ENCODE measurements at regions not wholly inside any gene's neighbourhood (a gene's known extent, or its start where the extent isn't known, plus 50 kb on each side); places are given as distances from the start of the nearest gene placed in this dataset.

DNA sequence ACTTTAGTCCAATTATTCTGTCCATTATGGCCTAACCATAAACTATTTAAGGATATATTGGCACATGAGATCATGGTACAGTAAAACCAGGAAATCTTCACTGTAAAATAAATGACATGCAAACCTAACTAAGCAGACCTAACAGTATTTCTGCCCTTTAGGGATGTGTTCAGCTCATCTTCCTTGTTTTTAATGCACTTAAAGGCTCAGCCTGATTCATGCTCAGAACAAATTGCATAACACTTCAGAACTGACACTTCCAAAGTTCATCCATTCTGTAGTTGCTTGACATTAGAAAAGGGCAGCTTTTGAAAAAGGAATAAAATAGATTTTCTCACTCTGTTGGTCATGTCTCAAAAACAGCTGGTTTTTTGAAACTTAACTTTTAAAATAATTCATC is 708.5 kb downstream of the C12orf50 start:
- CTCF ChIA-PET = interaction anchor here (0.5 kb wide), 1 partner anchor 55 kb away, joined by 3 read pairs; no protein-coding TSS in a partner anchor
- Mint-ChIP-seq H3K9me3 (ENCODE audit: insufficient read depth) (no peaks in the 10 kb centered on the region), H3K27ac (no peak overlapping the region), H3K27me3 (no peaks in the 10 kb centered on the region), H3K4me1 (peaks cover 3% of the 10 kb centered on the region), H3K4me3 (no peak overlapping the region)
- H3K4me3 ChIP-seq (ENCODE audit: control extremely low read depth in 1 of 5, extremely low read depth in 1 of 5, insufficient read depth in 1 of 5, low read depth in 2 of 5, low read length in 4 of 5) = no peak overlapping the region
- POLR2A ChIA-PET = no interaction called here
- no peak for DNase-seq
- no peaks in the 10 kb centered on the region for H3K79me2 ChIP-seq (ENCODE audit: control insufficient read depth, insufficient read depth, low read length)
- intact Hi-C loops (cut with micrococcal nuclease) = no loop called here
- H4K20me1 ChIP-seq (ENCODE audit: control insufficient read depth, insufficient read depth, low read length, poor library complexity, severe bottlenecking) = no peaks in the 10 kb centered on the region
- no peaks in the 10 kb centered on the region for H3K36me3 ChIP-seq (replicated peaks in 1 of 2; ENCODE audit: control extremely low read depth in 1 of 2, control insufficient read depth in 1 of 2, extremely low read depth in 1 of 2, insufficient read depth in 2 of 2, low read length in 1 of 2)
- no peak for ATAC-seq (ENCODE audit: low read depth)
- H3K27ac ChIP-seq (ENCODE audit: low read length in 2 of 2) = no peak overlapping the region
- H2AFZ ChIP-seq (ENCODE audit: insufficient read depth, low read depth, low read length, poor library complexity, severe bottlenecking) = no peak overlapping the region
- no peaks in the 10 kb centered on the region for H3K9me3 ChIP-seq (ENCODE audit: control extremely low read depth in 1 of 3, control insufficient read depth in 2 of 3, insufficient read depth in 1 of 3, low read length in 2 of 3)
- peaks cover 0 to 7% of the 10 kb centered on the region in 2 donors for H3K4me1 ChIP-seq (ENCODE audit: control insufficient read depth in 2 of 2, insufficient read depth in 2 of 2, low read length in 2 of 2)
- H3K9ac ChIP-seq (ENCODE audit: low read length) = no peak overlapping the region
- H3K4me2 ChIP-seq (replicated peaks; ENCODE audit: low read depth, low read length, poor library complexity, severe bottlenecking) = no peak overlapping the region
- TF ChIP-seq, protein P1, sequence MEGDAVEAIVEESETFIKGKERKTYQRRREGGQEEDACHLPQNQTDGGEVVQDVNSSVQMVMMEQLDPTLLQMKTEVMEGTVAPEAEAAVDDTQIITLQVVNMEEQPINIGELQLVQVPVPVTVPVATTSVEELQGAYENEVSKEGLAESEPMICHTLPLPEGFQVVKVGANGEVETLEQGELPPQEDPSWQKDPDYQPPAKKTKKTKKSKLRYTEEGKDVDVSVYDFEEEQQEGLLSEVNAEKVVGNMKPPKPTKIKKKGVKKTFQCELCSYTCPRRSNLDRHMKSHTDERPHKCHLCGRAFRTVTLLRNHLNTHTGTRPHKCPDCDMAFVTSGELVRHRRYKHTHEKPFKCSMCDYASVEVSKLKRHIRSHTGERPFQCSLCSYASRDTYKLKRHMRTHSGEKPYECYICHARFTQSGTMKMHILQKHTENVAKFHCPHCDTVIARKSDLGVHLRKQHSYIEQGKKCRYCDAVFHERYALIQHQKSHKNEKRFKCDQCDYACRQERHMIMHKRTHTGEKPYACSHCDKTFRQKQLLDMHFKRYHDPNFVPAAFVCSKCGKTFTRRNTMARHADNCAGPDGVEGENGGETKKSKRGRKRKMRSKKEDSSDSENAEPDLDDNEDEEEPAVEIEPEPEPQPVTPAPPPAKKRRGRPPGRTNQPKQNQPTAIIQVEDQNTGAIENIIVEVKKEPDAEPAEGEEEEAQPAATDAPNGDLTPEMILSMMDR (IDR thresholded peaks at IDR 0.05) = no peak
- no peak for TF ChIP-seq EZH2 (IDR thresholded peaks at IDR 0.05; ENCODE audit: borderline replicate concordance, insufficient read depth, low read depth, low read length, poor library complexity, severe bottlenecking)
- no peaks in the 10 kb centered on the region for H3K27me3 ChIP-seq (replicated peaks in 1 of 4; ENCODE audit: control extremely low read depth in 1 of 4, control insufficient read depth in 3 of 4, insufficient read depth in 4 of 4, low read length in 3 of 4)

DNA sequence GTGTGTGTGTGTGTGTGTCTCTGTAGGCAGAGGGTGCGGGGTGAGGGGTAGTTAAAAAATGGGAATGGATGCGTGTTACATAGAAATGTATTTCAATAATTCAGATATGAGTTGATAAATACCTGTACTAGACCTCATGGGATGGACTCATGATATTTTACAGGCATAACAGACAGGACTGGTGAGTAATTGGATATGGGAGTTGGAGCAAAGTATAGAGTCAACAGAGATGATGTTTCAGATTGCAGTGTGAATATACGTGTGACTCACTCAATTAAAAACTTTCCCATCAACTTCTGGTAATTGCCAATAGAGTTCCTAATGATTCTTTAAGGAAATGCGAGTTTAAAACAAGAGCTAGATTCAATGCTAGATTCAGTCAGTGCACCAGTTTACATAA is 711.9 kb downstream of the C12orf50 start:
- CTCF ChIA-PET = no interaction called here
- 100% methylated on average over 1 of the region's 4 CpGs for WGBS (ENCODE audit: insufficient coverage)
- no peaks in the 10 kb centered on the region for H3K27me3 ChIP-seq (replicated peaks in 1 of 4; ENCODE audit: control extremely low read depth in 1 of 4, control insufficient read depth in 3 of 4, insufficient read depth in 4 of 4, low read length in 3 of 4)

More for the DNA sequence above, 711.9 kb downstream of the C12orf50 start:
- H3K4me2 ChIP-seq (replicated peaks; ENCODE audit: low read depth, low read length, poor library complexity, severe bottlenecking) = no peak overlapping the region
- POLR2A ChIA-PET = no interaction called here
- no peak overlapping the region for H3K4me3 ChIP-seq (ENCODE audit: control extremely low read depth in 1 of 5, extremely low read depth in 1 of 5, insufficient read depth in 1 of 5, low read depth in 2 of 5, low read length in 4 of 5)
- no peak overlapping the region for H3K27ac Mint-ChIP-seq
- ATAC-seq (ENCODE audit: low read depth) (no peak), DNase-seq (no peak)
- no peak overlapping the region for H2AFZ ChIP-seq (ENCODE audit: insufficient read depth, low read depth, low read length, poor library complexity, severe bottlenecking)
- intact Hi-C loops (cut with micrococcal nuclease) = no loop called here
- peaks cover 7% of the 10 kb centered on the region for H3K4me1 Mint-ChIP-seq
- no peak overlapping the region for H3K27ac ChIP-seq (ENCODE audit: low read length in 2 of 2)
- no peaks in the 10 kb centered on the region for H3K9me3 Mint-ChIP-seq (ENCODE audit: insufficient read depth)
- no peak overlapping the region for H3K4me3 Mint-ChIP-seq
- H3K27me3 Mint-ChIP-seq = no peaks in the 10 kb centered on the region
- H3K79me2 ChIP-seq (ENCODE audit: control insufficient read depth, insufficient read depth, low read length) = no peaks in the 10 kb centered on the region
- H3K4me1 ChIP-seq (ENCODE audit: control insufficient read depth in 2 of 2, insufficient read depth in 2 of 2, low read length in 2 of 2) = peaks cover 11 to 12% of the 10 kb centered on the region in 2 donors
- TF ChIP-seq, protein P1 (IDR thresholded peaks at IDR 0.05) = no peak
- no peak for TF ChIP-seq EZH2 (IDR thresholded peaks at IDR 0.05; ENCODE audit: borderline replicate concordance, insufficient read depth, low read depth, low read length, poor library complexity, severe bottlenecking)
- no peaks in the 10 kb centered on the region for H3K36me3 ChIP-seq (replicated peaks in 1 of 2; ENCODE audit: control extremely low read depth in 1 of 2, control insufficient read depth in 1 of 2, extremely low read depth in 1 of 2, insufficient read depth in 2 of 2, low read length in 1 of 2)
- no peaks in the 10 kb centered on the region for H3K9me3 ChIP-seq (ENCODE audit: control extremely low read depth in 1 of 3, control insufficient read depth in 2 of 3, insufficient read depth in 1 of 3, low read length in 2 of 3)
- H4K20me1 ChIP-seq (ENCODE audit: control insufficient read depth, insufficient read depth, low read length, poor library complexity, severe bottlenecking) = no peaks in the 10 kb centered on the region
- H3K9ac ChIP-seq (ENCODE audit: low read length) = no peak overlapping the region

Data from B cell (primary cell).